GM12878 (cell line): ENCODE measurements at regions not wholly inside any gene's neighbourhood (a gene's known extent, or its start where the extent isn't known, plus 50 kb on each side); places are given as distances from the start of the nearest gene placed in this dataset.

Experiments
- ASH2L ChIP-seq: fragments of 300-600, 200-600 bp; sonication (generic); IDR thresholded peaks from 2 replicates; pipeline ENCODE4 v1.6.1; 2017; ENCODE audit warnings: low read depth, mild to moderate bottlenecking, borderline replicate concordance
- BACH1 ChIP-seq: fragments of 450-650 bp; IDR thresholded peaks from 2 replicates; pipeline ENCODE4 v1.6.1; 2017; ENCODE audit warnings: mild to moderate bottlenecking, borderline replicate concordance
- BMI1 ChIP-seq: fragments of 450-650 bp; IDR thresholded peaks from 2 replicates; pipeline ENCODE4 v1.6.1; 2016; ENCODE audit warnings: mild to moderate bottlenecking, moderate library complexity, borderline replicate concordance
- CBFB ChIP-seq: IDR thresholded peaks from 2 replicates; pipeline ENCODE4 v1.6.1; 2016; ENCODE audit warnings: antibody characterized with exemption, low read depth
- EP300 ChIP-seq, 2 experiments: fragments of 150-350 bp in 1 of 2; IDR thresholded peaks; 2 replicates each; pipeline ENCODE4 v1.6.1; 2011 to 2012; ENCODE audit warnings: low read depth in 2 of 2, low read length in 2 of 2, borderline replicate concordance in 1 of 2, improper control_type of control experiment in 1 of 2, inconsistent platforms in 1 of 2; ENCODE audit not compliant: control insufficient read depth in 1 of 2
- HCFC1 ChIP-seq: fragments of 150-350 bp; IDR thresholded peaks from 2 replicates; pipeline ENCODE4 v1.6.1; 2014; ENCODE audit warnings: low read length
- HDGF ChIP-seq: fragments of 450-650 bp; IDR thresholded peaks from 2 replicates; pipeline ENCODE4 v1.6.1; 2016; ENCODE audit warnings: antibody characterized with exemption
- IRF4 ChIP-seq: IDR thresholded peaks from 2 replicates; pipeline ENCODE4 v1.6.1; 2011; ENCODE audit warnings: low read depth, low read length
- JUND ChIP-seq: IDR thresholded peaks from 2 replicates; pipeline ENCODE4 v1.6.1; 2012; ENCODE audit warnings: low read depth, mild to moderate bottlenecking, low read length, improper control_type of control experiment, moderate library complexity
- MEF2A ChIP-seq: IDR thresholded peaks from 2 replicates; pipeline ENCODE4 v1.6.1; 2011; ENCODE audit warnings: low read depth, mild to moderate bottlenecking, low read length, moderate library complexity; ENCODE audit not compliant: insufficient read depth
- MEF2B ChIP-seq: fragments of 450-650 bp; IDR thresholded peaks from 2 replicates; pipeline ENCODE4 v1.6.1; 2018; ENCODE audit warnings: mild to moderate bottlenecking, moderate library complexity; ENCODE audit not compliant: partially characterized antibody, poor library complexity, severe bottlenecking
- MTA2 ChIP-seq: fragments of 450-650 bp; IDR thresholded peaks from 2 replicates; pipeline ENCODE4 v1.6.1; 2016; ENCODE audit warnings: low read depth, mild to moderate bottlenecking, moderate library complexity
- NBN ChIP-seq: fragments of 450-650 bp; IDR thresholded peaks from 2 replicates; pipeline ENCODE4 v1.6.1; 2016
- NR2F1 ChIP-seq: fragments of 450-650 bp; conservative IDR thresholded peaks from 2 replicates; pipeline ENCODE4 v1.6.1; 2017; ENCODE audit warnings: mild to moderate bottlenecking
- NRF1 ChIP-seq: conservative IDR thresholded peaks from 2 replicates; pipeline ENCODE4 v1.6.1; 2011; ENCODE audit warnings: mild to moderate bottlenecking, low read depth, low read length, improper control_type of control experiment
- PAX8 ChIP-seq: fragments of 450-650 bp; IDR thresholded peaks from 2 replicates; pipeline ENCODE4 v1.6.1; 2017; ENCODE audit warnings: mild to moderate bottlenecking, moderate library complexity
- RAD21 ChIP-seq: IDR thresholded peaks from 2 replicates; pipeline ENCODE4 v1.6.1; 2011; ENCODE audit warnings: mild to moderate bottlenecking, low read depth, low read length, moderate library complexity; ENCODE audit not compliant: insufficient read depth
- RBBP5 ChIP-seq: fragments of 200-600 bp; sonication (generic); conservative IDR thresholded peaks from 2 replicates; pipeline ENCODE4 v1.6.1; 2016
- RUNX3 ChIP-seq: IDR thresholded peaks from 2 replicates; pipeline ENCODE4 v1.6.1; 2012; ENCODE audit warnings: low read length, inconsistent platforms
- SIX5 ChIP-seq: IDR thresholded peaks from 2 replicates; pipeline ENCODE4 v1.6.1; 2011; ENCODE audit warnings: mild to moderate bottlenecking, low read depth, low read length, moderate library complexity; ENCODE audit not compliant: severe bottlenecking
- SPI1 ChIP-seq: IDR thresholded peaks from 2 replicates; pipeline ENCODE4 v1.6.1; 2011; ENCODE audit warnings: low read depth, mild to moderate bottlenecking, low read length, moderate library complexity, borderline replicate concordance; ENCODE audit not compliant: insufficient read depth
- TARDBP ChIP-seq: IDR thresholded peaks from 2 replicates; pipeline ENCODE4 v1.6.1; 2016; ENCODE audit warnings: borderline replicate concordance
- WRNIP1 ChIP-seq: IDR thresholded peaks from 2 replicates; pipeline ENCODE4 v1.6.1; 2011; ENCODE audit warnings: low read depth, low read length, improper control_type of control experiment, borderline replicate concordance
- YY1 ChIP-seq: IDR thresholded peaks from 2 replicates; pipeline ENCODE4 v1.6.1; 2011; ENCODE audit warnings: low read depth, mild to moderate bottlenecking, low read length
- ZBED1 ChIP-seq: IDR thresholded peaks from 2 replicates; pipeline ENCODE4 v1.6.1; 2016; ENCODE audit warnings: borderline replicate concordance
- TF ChIP-seq, protein P1 (sequence below): IDR thresholded peaks from 2 replicates; pipeline ENCODE4 v1.6.1; 2012; ENCODE audit warnings: low read depth, low read length, improper control_type of control experiment
- TF ChIP-seq, protein P2 (sequence below): fragments of 450-650 bp; IDR thresholded peaks from 2 replicates; pipeline ENCODE4 v1.6.1; 2017; ENCODE audit warnings: mild to moderate bottlenecking
- TF ChIP-seq, protein P3 (sequence below): fragments of 450-650 bp; IDR thresholded peaks from 2 replicates; pipeline ENCODE4 v1.6.1; 2014; ENCODE audit warnings: mild to moderate bottlenecking
- TF ChIP-seq, protein P4 (sequence below): fragments of 450-650 bp; conservative IDR thresholded peaks from 2 replicates; pipeline ENCODE4 v1.6.1; 2017; ENCODE audit warnings: mild to moderate bottlenecking, moderate library complexity

DNA sequence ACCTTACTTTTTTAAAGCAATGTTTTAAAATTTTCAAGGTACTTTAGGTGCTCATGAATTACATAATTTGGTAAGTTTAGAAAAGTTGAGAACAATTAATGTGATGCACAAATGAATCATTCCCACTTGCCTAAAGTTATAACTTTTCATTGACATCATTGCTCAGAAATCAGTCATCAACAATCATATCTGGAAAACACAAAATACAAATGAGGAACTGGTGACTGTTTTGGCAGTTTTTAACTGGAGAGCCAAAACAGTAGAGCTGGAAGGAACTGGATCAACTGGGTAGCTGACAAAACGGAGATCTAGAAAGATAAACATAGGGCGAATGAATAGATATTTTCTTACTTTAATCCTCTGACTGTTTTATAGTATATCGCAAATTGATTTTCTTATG, 767.1 kb downstream of the IGSF11 start (continued):
- TF ChIP-seq MTA2 (peak; percentile 73; the same call in 1 of the 2 replicates), BACH1 (peak; percentile 33; the same call in 1 of the 2 replicates), PAX8 (no peak), NBN (no peak), RUNX3 (peak; percentile 62; the same call in 1 of the 2 replicates), ASH2L (no peak), SIX5 (no peak), MEF2B (no peak), TARDBP (no peak), BMI1 (0 out of 2 replicates have a peak, but pooled peaks have one; percentile 34), JUND (no peak), IRF4 (peak; percentile 41; the same call in 1 of the 2 replicates), RBBP5 (no peak), MEF2A (0 out of 2 replicates have a peak, but pooled peaks have one; percentile 51), RAD21 (no peak), NR2F1 (no peak), HCFC1 (no peak), ZBED1 (peak; percentile 33; the same call in 1 of the 2 replicates), EP300 (IDR thresholded peaks at IDR 0.05; ENCODE audit: borderline replicate concordance in 1 of 2, control insufficient read depth in 1 of 2, low read depth in 2 of 2, low read length in 2 of 2) (peak in 1 of 2 experiments; percentile 63; a peak in 2 of 4 replicates), YY1 (no peak), HDGF (no peak), WRNIP1 (no peak), SPI1 (peak; percentile 88), NRF1 (no peak), CBFB (no peak)
- TF ChIP-seq, protein P1, sequence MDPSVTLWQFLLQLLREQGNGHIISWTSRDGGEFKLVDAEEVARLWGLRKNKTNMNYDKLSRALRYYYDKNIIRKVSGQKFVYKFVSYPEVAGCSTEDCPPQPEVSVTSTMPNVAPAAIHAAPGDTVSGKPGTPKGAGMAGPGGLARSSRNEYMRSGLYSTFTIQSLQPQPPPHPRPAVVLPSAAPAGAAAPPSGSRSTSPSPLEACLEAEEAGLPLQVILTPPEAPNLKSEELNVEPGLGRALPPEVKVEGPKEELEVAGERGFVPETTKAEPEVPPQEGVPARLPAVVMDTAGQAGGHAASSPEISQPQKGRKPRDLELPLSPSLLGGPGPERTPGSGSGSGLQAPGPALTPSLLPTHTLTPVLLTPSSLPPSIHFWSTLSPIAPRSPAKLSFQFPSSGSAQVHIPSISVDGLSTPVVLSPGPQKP, result no peak
- TF ChIP-seq, protein P2, sequence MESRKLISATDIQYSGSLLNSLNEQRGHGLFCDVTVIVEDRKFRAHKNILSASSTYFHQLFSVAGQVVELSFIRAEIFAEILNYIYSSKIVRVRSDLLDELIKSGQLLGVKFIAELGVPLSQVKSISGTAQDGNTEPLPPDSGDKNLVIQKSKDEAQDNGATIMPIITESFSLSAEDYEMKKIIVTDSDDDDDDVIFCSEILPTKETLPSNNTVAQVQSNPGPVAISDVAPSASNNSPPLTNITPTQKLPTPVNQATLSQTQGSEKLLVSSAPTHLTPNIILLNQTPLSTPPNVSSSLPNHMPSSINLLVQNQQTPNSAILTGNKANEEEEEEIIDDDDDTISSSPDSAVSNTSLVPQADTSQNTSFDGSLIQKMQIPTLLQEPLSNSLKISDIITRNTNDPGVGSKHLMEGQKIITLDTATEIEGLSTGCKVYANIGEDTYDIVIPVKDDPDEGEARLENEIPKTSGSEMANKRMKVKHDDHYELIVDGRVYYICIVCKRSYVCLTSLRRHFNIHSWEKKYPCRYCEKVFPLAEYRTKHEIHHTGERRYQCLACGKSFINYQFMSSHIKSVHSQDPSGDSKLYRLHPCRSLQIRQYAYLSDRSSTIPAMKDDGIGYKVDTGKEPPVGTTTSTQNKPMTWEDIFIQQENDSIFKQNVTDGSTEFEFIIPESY, result no peak
- TF ChIP-seq, protein P3, sequence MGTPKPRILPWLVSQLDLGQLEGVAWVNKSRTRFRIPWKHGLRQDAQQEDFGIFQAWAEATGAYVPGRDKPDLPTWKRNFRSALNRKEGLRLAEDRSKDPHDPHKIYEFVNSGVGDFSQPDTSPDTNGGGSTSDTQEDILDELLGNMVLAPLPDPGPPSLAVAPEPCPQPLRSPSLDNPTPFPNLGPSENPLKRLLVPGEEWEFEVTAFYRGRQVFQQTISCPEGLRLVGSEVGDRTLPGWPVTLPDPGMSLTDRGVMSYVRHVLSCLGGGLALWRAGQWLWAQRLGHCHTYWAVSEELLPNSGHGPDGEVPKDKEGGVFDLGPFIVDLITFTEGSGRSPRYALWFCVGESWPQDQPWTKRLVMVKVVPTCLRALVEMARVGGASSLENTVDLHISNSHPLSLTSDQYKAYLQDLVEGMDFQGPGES, result no peak
- TF ChIP-seq, protein P4, sequence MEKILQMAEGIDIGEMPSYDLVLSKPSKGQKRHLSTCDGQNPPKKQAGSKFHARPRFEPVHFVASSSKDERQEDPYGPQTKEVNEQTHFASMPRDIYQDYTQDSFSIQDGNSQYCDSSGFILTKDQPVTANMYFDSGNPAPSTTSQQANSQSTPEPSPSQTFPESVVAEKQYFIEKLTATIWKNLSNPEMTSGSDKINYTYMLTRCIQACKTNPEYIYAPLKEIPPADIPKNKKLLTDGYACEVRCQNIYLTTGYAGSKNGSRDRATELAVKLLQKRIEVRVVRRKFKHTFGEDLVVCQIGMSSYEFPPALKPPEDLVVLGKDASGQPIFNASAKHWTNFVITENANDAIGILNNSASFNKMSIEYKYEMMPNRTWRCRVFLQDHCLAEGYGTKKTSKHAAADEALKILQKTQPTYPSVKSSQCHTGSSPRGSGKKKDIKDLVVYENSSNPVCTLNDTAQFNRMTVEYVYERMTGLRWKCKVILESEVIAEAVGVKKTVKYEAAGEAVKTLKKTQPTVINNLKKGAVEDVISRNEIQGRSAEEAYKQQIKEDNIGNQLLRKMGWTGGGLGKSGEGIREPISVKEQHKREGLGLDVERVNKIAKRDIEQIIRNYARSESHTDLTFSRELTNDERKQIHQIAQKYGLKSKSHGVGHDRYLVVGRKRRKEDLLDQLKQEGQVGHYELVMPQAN, result no peak
